RWPE1 (cell line): ENCODE measurements at regions not wholly inside any gene's neighbourhood (a gene's known extent, or its start where the extent isn't known, plus 50 kb on each side); places are given as distances from the start of the nearest gene placed in this dataset.

Source experiments
- CTCF ChIA-PET: fragments of 350-600 bp; sonication (Branson Sonifier 250); formaldehyde crosslinking; extraction: SDS; loops from one replicate; lab custom pipeline; 2021; lab: Yijun Ruan, JAX
- POLR2A ChIA-PET: fragments of 400-600 bp; formaldehyde crosslinking; extraction: SDS; loops from one replicate; lab custom pipeline; 2020; ENCODE audit warnings: antibody characterized with exemption; ENCODE audit not compliant: low non-redundant PET; lab: Yijun Ruan, JAX
- DNase-seq: peaks from one replicate; pipeline ENCODE4 v3.0.0; 2012; ENCODE audit warnings: low spot score
- H3K27ac ChIP-seq: fragments of 450-650 bp; 2 replicates; pipeline ENCODE4 v1.5.1; 2017
- TF ChIP-seq, protein P1 (sequence below): fragments of 450-650 bp; conservative IDR thresholded peaks from 2 replicates; pipeline ENCODE4 v1.5.1; 2017; ENCODE audit warnings: low read depth, mild to moderate bottlenecking

GRCh38 chr5:136856648-136857047 lies 491.3 kb upstream of the TRPC7 start:
- CTCF ChIA-PET, result no interaction called here
- no peak overlapping the region for H3K27ac ChIP-seq
- POLR2A ChIA-PET, result no interaction called here
- no peak for DNase-seq
- TF ChIP-seq, protein P1, sequence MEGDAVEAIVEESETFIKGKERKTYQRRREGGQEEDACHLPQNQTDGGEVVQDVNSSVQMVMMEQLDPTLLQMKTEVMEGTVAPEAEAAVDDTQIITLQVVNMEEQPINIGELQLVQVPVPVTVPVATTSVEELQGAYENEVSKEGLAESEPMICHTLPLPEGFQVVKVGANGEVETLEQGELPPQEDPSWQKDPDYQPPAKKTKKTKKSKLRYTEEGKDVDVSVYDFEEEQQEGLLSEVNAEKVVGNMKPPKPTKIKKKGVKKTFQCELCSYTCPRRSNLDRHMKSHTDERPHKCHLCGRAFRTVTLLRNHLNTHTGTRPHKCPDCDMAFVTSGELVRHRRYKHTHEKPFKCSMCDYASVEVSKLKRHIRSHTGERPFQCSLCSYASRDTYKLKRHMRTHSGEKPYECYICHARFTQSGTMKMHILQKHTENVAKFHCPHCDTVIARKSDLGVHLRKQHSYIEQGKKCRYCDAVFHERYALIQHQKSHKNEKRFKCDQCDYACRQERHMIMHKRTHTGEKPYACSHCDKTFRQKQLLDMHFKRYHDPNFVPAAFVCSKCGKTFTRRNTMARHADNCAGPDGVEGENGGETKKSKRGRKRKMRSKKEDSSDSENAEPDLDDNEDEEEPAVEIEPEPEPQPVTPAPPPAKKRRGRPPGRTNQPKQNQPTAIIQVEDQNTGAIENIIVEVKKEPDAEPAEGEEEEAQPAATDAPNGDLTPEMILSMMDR, result no peak

- TF ChIP-seq, protein P1, result no peak
- no peak overlapping the region for H3K27ac ChIP-seq
- DNase-seq, result no peak
- CTCF ChIA-PET, result no interaction called here
- POLR2A ChIA-PET, result no interaction called here
These were observed 488.6 kb upstream of the TRPC7 start for GRCh38 chr5:136853971-136854370.

DNA sequence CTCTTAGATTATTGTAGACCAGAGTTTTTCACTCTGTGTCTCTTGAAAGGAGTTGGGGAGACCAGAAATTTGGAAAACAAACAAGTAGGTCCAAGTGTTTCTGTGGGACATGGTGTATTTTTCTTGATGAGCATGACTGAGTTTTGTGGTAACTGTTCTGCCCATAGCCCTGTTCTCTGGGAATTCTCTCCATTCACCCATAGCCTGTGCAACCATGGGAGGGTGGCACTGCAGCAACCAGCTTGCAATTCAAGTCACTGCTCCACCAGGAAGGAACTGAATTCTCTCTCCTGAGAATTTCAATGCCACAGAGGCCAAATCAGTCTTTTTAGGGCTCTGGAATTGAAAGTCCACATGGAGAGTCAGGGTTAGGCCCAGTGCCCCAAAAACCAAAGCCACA lies 475.3 kb upstream of the TRPC7 start:
- TF ChIP-seq, protein P1, result no peak
- CTCF ChIA-PET, result no interaction called here
- no peak overlapping the region for H3K27ac ChIP-seq
- POLR2A ChIA-PET, result no interaction called here
- no peak for DNase-seq

DNA sequence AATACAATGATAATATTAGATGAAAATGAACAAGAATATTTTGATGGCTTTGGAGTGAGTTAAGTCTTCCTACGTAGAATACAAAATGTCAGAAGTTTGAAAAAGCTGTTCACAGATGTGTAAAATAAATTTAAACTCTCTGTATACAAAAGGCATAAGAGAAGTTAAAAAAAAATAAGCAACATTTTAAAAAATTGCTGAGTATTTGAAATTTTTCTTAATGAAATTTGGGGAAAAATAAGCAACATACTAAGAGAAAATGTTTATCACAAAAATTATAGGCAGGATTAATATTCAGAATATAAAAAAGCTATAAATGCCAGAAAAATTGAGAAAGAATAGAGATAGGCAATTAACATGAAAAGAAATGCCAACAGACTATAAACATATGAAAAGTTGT lies 470.7 kb upstream of the TRPC7 start:
- H3K27ac ChIP-seq, result no peak overlapping the region
- DNase-seq, result no peak
- TF ChIP-seq, protein P1, result no peak
- ChIA-PET POLR2A (no interaction called here), CTCF (interaction anchor here (0.6 kb wide), 1 partner anchor 123 kb away, joined by 3 read pairs; no protein-coding TSS in a partner anchor)

DNA sequence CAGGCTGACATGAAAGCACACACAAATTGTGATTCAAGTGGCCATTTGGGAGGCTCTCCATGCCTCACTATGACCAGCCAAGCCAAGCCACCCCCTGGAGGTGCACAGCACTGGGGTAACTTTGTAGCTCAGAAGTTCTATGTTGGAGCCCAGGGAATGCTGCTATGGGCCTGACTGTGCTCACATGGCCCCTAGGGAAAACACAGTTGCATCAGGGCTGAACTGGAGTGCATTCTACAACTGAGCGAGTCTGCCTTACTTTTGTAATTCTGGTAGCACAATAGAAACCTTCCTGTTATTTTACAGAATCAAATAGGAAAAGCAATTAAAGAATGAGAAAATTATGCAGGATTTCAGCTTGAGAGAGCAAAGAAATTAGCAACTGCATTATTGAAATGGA lies 455.5 kb upstream of the TRPC7 start:
- ChIA-PET POLR2A (no interaction called here), CTCF (interaction anchor here (0.6 kb wide), 1 partner anchor 865 kb away, joined by 4 read pairs; no protein-coding TSS in a partner anchor)
- DNase-seq, result no peak
- no peak overlapping the region for H3K27ac ChIP-seq
- TF ChIP-seq, protein P1, result no peak

- TF ChIP-seq, protein P1, result no peak
- no peak overlapping the region for H3K27ac ChIP-seq
- ChIA-PET POLR2A (no interaction called here), CTCF (no interaction called here)
- no peak for DNase-seq
These were observed 454.4 kb upstream of the TRPC7 start for GRCh38 chr5:136819526-136820302.
